ENCODE measurements at regions not wholly inside any gene's neighbourhood (a gene's known extent, or its start where the extent isn't known, plus 50 kb on each side); places are given as distances from the start of the nearest gene placed in this dataset.

DNA sequence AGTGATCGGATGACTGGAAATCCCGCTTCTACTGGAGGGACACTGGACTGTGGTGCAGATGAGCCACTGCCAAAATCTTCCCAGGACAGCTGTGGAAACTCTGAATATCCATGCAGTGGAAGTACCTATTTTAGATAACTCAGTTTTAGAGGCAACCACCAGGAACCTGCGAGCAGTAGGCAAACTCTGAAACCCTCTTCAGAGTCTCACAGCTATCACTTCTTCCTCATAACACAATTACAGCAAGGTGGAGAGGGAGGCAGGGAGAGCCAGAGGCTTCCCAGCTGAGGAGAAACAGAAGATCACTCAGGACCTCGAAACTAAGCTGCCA is 322.8 kb upstream of the NT5E start:
- no peak overlapping the region for H3K27ac ChIP-seq
- TF ChIP-seq ZFX (IDR thresholded peaks at IDR 0.05) (no peak), CTCF (conservative IDR thresholded peaks at IDR 0.05) (peak; percentile 34)

DNA sequence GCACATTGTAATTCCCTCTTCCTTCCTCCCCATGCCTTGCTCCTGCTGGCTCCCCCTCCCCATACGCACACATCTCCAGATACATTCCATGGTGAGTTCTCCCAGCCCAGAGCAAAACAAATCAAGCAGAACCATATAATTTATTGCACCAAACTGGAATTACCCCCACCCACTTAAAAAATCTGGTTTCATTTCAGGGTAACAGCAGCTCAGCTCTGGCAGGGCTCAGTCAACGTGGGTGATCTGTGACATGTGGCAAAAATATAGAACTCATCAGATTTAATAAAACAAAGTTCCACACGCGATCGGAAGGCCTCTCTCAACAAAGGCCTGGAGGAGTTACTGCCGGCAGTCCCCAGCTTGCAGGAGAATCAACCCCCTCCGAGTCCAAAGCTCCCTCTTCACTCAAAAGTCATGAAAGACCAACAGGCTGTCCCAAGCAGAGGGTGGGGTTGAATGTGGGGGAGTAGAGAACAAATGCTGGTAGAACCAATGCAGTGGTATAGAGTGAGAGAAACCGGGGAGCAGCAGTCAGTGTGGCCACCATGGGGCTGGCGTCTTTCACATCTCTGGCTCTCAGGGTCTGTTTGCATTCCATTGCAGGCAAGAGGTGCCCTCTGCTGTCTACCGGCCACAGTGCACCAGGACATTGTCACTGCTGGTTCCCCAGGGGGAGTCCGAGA is 323.3 kb upstream of the NT5E start:
- no peak overlapping the region for H3K27ac ChIP-seq
- TF ChIP-seq CTCF (conservative IDR thresholded peaks at IDR 0.05): peak; percentile 64
- no peak for TF ChIP-seq ZFX (IDR thresholded peaks at IDR 0.05)

GRCh38 chr6:85125526-85125925 is 324.4 kb upstream of the NT5E start:
- H3K27ac ChIP-seq: no peak overlapping the region
- TF ChIP-seq ZFX (IDR thresholded peaks at IDR 0.05) (no peak), CTCF (conservative IDR thresholded peaks at IDR 0.05) (no peak)

- TF ChIP-seq ZFX (IDR thresholded peaks at IDR 0.05) (no peak), CTCF (conservative IDR thresholded peaks at IDR 0.05) (no peak)
- H3K27ac ChIP-seq: no peak overlapping the region
These were observed 325.2 kb upstream of the NT5E start for GRCh38 chr6:85124472-85125354.

- TF ChIP-seq CTCF (conservative IDR thresholded peaks at IDR 0.05) (no peak), ZFX (IDR thresholded peaks at IDR 0.05) (no peak)
- H3K27ac ChIP-seq: no peak overlapping the region
These were observed 328.7 kb upstream of the NT5E start for GRCh38 chr6:85121158-85121557.

DNA sequence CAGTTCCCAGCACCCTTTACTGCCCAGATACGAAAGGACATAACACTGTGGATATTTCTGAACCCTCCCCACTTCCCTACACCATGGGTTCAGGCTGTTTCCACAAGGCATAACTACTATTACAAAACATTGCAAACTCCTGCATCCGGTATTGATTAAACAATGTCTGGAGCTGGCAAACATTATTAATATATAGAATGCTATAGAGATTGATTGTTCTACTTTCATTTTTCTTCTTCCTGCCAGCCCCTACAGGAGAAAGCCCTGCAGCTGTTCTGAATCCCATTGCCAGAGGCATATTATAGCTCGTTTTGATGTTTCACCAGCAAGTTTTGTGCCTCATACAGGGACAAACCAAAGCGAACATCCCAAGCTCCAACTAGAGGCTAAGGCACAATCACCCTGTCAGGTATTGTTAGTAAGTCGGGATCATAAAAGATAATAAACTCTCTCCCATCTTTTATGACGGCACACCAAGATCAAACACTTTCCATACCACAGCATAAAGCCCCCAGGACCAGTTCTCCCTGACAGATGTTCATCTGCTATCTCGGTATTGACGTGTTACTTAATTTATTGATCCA is 331.1 kb upstream of the NT5E start:
- no peak overlapping the region for H3K27ac ChIP-seq
- no peak for TF ChIP-seq ZFX (IDR thresholded peaks at IDR 0.05)
- TF ChIP-seq CTCF (conservative IDR thresholded peaks at IDR 0.05): no peak

GRCh38 chr6:85118233-85118632 is 331.6 kb upstream of the NT5E start:
- H3K27ac ChIP-seq: no peak overlapping the region
- TF ChIP-seq ZFX (IDR thresholded peaks at IDR 0.05): no peak
- peak; percentile 26 for TF ChIP-seq CTCF (conservative IDR thresholded peaks at IDR 0.05)

All from C4-2B (cell line).